GM12872 (cell line): ENCODE measurements at regions not wholly inside any gene's neighbourhood (a gene's known extent, or its start where the extent isn't known, plus 50 kb on each side); places are given as distances from the start of the nearest gene placed in this dataset.

Experiments used
- CTCF ChIP-seq: IDR thresholded peaks from 3 replicates; pipeline ENCODE4 v1.5.1; 2011; ENCODE audit warnings: low read depth, mild to moderate bottlenecking, low read length, moderate library complexity; ENCODE audit not compliant: insufficient read depth

- no peak for TF ChIP-seq CTCF
Measured at GRCh38 chr4:143035661-143036060, 149.1 kb upstream of the USP38 start.

GRCh38 chr4:143036443-143036842 is 148.3 kb upstream of the USP38 start:
- no peak for TF ChIP-seq CTCF

- TF ChIP-seq CTCF: no peak
Measured at GRCh38 chr4:143046454-143046853, 138.3 kb upstream of the USP38 start.

- no peak for TF ChIP-seq CTCF
Measured at GRCh38 chr4:143046906-143047305, 137.8 kb upstream of the USP38 start.

GRCh38 chr4:143054971-143055370 is 129.7 kb upstream of the USP38 start:
- TF ChIP-seq CTCF: no peak

- no peak for TF ChIP-seq CTCF
Measured at GRCh38 chr4:143055997-143056396, 128.7 kb upstream of the USP38 start.

- TF ChIP-seq CTCF: no peak
Measured at GRCh38 chr4:143071351-143071750, 113.4 kb upstream of the USP38 start.

GRCh38 chr4:143076723-143077122 is 108.0 kb upstream of the USP38 start:
- TF ChIP-seq CTCF: no peak
